Endothelial cell of umbilical vein (primary cell): ENCODE measurements at regions not wholly inside any gene's neighbourhood (a gene's known extent, or its start where the extent isn't known, plus 50 kb on each side); places are given as distances from the start of the nearest gene placed in this dataset.

ENCODE experiments used
- BruUV-seq: library from RNA; stranded (reverse); fragments of 400-500 nt; replicated peaks from 2 replicates; lab custom pipeline; 2021; lab: Mats Ljungman, UMichigan
- CTCF ChIA-PET: fragments of 300-600, 350-600 bp; sonication (Branson Sonifier 250); formaldehyde crosslinking; loops from one replicate; lab custom pipeline; 2021; ENCODE audit warnings: antibody characterized with exemption, inconsistent platforms; lab: Charles Lee
- POLR2A ChIA-PET: fragments of 300-600, 350-600 bp; sonication (Branson Sonifier 250); formaldehyde crosslinking; loops from one replicate; lab custom pipeline; 2021; ENCODE audit warnings: antibody characterized with exemption, inconsistent platforms; lab: Charles Lee
- DNase-seq: peaks from one replicate; pipeline ENCODE4 v3.0.0-alpha.2; 2011; ENCODE audit warnings: low read depth, low spot score
- FAIRE-seq: peaks from 2 replicates; lab custom pipeline; 2011; peaks lifted over from hg19 to GRCh38; lab: Jason Lieb, UNC
- H2AFZ ChIP-seq: 2 replicates; pipeline ENCODE4 v1.6.0; 2012; ENCODE audit warnings: low read depth, low read length, control low read depth, inconsistent platforms
- H3K27ac ChIP-seq: 2 replicates; pipeline ENCODE4 v1.5.1; 2011; ENCODE audit warnings: low read depth, mild to moderate bottlenecking, control low read depth, low read length, moderate library complexity; ENCODE audit not compliant: insufficient read depth
- H3K27me3 ChIP-seq, 2 experiments: 2 replicates each; pipeline versions ENCODE4 v1.6.0 to v1.6.1; 2011; ENCODE audit warnings: low read length in 2 of 2, mixed read lengths in 1 of 2; ENCODE audit not compliant: control insufficient read depth in 2 of 2, insufficient read depth in 2 of 2
- H3K36me3 ChIP-seq, 2 experiments: 2 replicates in 1 of 2; 3 replicates in 1 of 2; pipeline ENCODE4 v1.5.1; 2011; ENCODE audit warnings: low read length in 2 of 2, mild to moderate bottlenecking in 1 of 2, moderate library complexity in 1 of 2; ENCODE audit not compliant: control insufficient read depth in 2 of 2, insufficient read depth in 2 of 2; ENCODE audit errors: extremely low read depth in 1 of 2
- H3K4me1 ChIP-seq: 3 replicates; pipeline ENCODE4 v1.5.1; 2011; ENCODE audit warnings: mild to moderate bottlenecking, low read length; ENCODE audit not compliant: control insufficient read depth, insufficient read depth; ENCODE audit errors: extremely low read depth
- H3K4me2 ChIP-seq: 2 replicates; pipeline ENCODE4 v1.6.1; 2011; ENCODE audit warnings: low read length, control low read depth, mixed read lengths; ENCODE audit not compliant: insufficient read depth
- H3K4me3 ChIP-seq, 3 experiments: fragments of 200-600 bp in 1 of 3; sonication (generic), shearing (Covaris generic) in 1 of 3; replicated peaks in 1 of 3; 2 replicates each; pipeline ENCODE4 v1.5.1; 2011 to 2016; ENCODE audit warnings: control low read depth in 3 of 3, low read length in 3 of 3, mild to moderate bottlenecking in 2 of 3, inconsistent platforms in 1 of 3, low read depth in 1 of 3, moderate library complexity in 1 of 3; ENCODE audit not compliant: insufficient read depth in 1 of 3
- H3K79me2 ChIP-seq: 2 replicates; pipeline ENCODE4 v1.6.0; 2012; ENCODE audit warnings: low read length, inconsistent platforms; ENCODE audit not compliant: control insufficient read depth, insufficient read depth
- H3K9ac ChIP-seq: replicated peaks from 2 replicates; pipeline ENCODE3; 2011; ENCODE audit warnings: low read length, control low read depth; ENCODE audit not compliant: insufficient read depth; ENCODE audit errors: extremely low read depth
- H3K9me1 ChIP-seq: replicated peaks from 3 replicates; pipeline ENCODE4 v1.6.0; 2011; ENCODE audit warnings: mild to moderate bottlenecking, low read length; ENCODE audit not compliant: control insufficient read depth, insufficient read depth; ENCODE audit errors: extremely low read depth
- H3K9me3 ChIP-seq: replicated peaks from 2 replicates; pipeline ENCODE4 v1.5.1; 2012; ENCODE audit warnings: low read length, inconsistent platforms; ENCODE audit not compliant: control insufficient read depth, insufficient read depth
- H4K20me1 ChIP-seq: replicated peaks from 2 replicates; pipeline ENCODE3; 2011; ENCODE audit warnings: mild to moderate bottlenecking, low read length; ENCODE audit not compliant: control insufficient read depth, insufficient read depth; ENCODE audit errors: extremely low read depth
- CTCF ChIP-seq, 2 donors: IDR thresholded peaks; 1 replicate in 1 of 2; 2 replicates in 1 of 2; pipeline ENCODE4 v1.5.1; 2011; ENCODE audit warnings: low read length in 2 of 2, mild to moderate bottlenecking in 2 of 2, moderate library complexity in 2 of 2, control low read depth in 1 of 2, inconsistent platforms in 1 of 2, low read depth in 1 of 2; ENCODE audit not compliant: insufficient read depth in 1 of 2; ENCODE audit errors: extremely low read depth in 1 of 2
- EZH2 ChIP-seq: IDR thresholded peaks from 2 replicates; pipeline ENCODE4 v1.6.1; 2012; ENCODE audit warnings: borderline replicate concordance, low read depth, mild to moderate bottlenecking, moderate library complexity, low read length, inconsistent platforms; ENCODE audit not compliant: severe bottlenecking
- FOS ChIP-seq: IDR thresholded peaks from 2 replicates; pipeline ENCODE4 v1.6.1; 2011; ENCODE audit warnings: mild to moderate bottlenecking, low read length, moderate library complexity, borderline replicate concordance; ENCODE audit not compliant: insufficient read depth
- GATA2 ChIP-seq: IDR thresholded peaks from 2 replicates; pipeline ENCODE4 v1.7.0; 2011; ENCODE audit warnings: low read depth, mild to moderate bottlenecking, moderate library complexity, mixed read lengths, low read length; ENCODE audit not compliant: insufficient read length, insufficient read depth
- JUN ChIP-seq: IDR thresholded peaks from 2 replicates; pipeline ENCODE4 v1.6.1; 2011; ENCODE audit warnings: borderline replicate concordance, low read depth; ENCODE audit not compliant: insufficient read length, insufficient read depth
- MYC ChIP-seq: IDR thresholded peaks from one replicate; pipeline ENCODE4 v1.6.1; 2011; ENCODE audit warnings: mild to moderate bottlenecking, low read depth, low read length
- POLR2A ChIP-seq: IDR thresholded peaks from 2 replicates; pipeline ENCODE4 v1.6.1; 2012; ENCODE audit warnings: low read depth, mild to moderate bottlenecking, control low read depth, low read length
- POLR2AphosphoS5 ChIP-seq: IDR thresholded peaks from 2 replicates; pipeline ENCODE4 v1.6.1; 2012; ENCODE audit warnings: low read depth, mild to moderate bottlenecking, control low read depth, low read length, moderate library complexity; ENCODE audit not compliant: insufficient read depth
- dilution Hi-C: fragments of 300-500 bp; cut with MboI; formaldehyde crosslinking; loops from one replicate; pipeline ENCODE4 v1.15.0; 2019; ENCODE audit warnings: low sequenced_read_pairs; ENCODE audit not compliant: extremely low pct_ligation_motif_present
- intact Hi-C: fragments of 100-400 bp; cut with micrococcal nuclease; formaldehyde crosslinking; loops from one replicate; pipeline ENCODE4 v1.10.0; 2022
- TF ChIP-seq, protein P1 (sequence below): IDR thresholded peaks from 2 replicates; pipeline ENCODE4 v1.6.1; 2011; ENCODE audit not compliant: insufficient read depth, insufficient read length

DNA sequence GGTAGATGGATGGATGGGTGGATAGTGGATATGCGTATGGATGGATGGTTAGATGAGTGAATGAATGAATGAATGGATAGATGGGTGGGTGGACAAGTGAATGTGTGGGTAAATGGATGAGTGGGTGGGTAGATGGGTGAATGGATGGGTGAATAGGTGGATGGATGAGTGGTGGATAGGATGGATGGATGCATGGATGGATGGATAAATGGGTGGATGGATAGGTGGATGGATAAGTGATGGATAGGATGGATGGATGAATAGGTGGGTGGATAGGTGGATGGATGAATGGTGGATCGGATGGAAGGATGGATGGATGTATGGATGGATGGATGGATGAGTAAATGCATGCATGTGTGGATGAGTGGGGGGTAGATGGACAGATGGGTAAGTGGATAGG lies 169.3 kb downstream of the ACKR3 start:
- no peak for FAIRE-seq
- POLR2A ChIA-PET, result no interaction called here
- intact Hi-C loops, result no loop called here

More for the DNA sequence above, 169.3 kb downstream of the ACKR3 start:
- dilution Hi-C loops, result no loop called here
- H3K36me3 ChIP-seq, result no peaks in the 10 kb centered on the region
- H2AFZ ChIP-seq, result no peak overlapping the region
- CTCF ChIA-PET, result no interaction called here
- H3K4me2 ChIP-seq, result no peak overlapping the region
- no peaks in the 10 kb centered on the region for H3K79me2 ChIP-seq
- no peak overlapping the region for H3K9ac ChIP-seq
- DNase-seq, result no peak
- no peak overlapping the region for H3K4me3 ChIP-seq
- peaks cover 2% of the 10 kb centered on the region for H3K4me1 ChIP-seq
- H3K9me3 ChIP-seq, result no peaks in the 10 kb centered on the region
- H4K20me1 ChIP-seq, result no peaks in the 10 kb centered on the region
- BruUV-seq, result no TSS peak
- no peaks in the 10 kb centered on the region for H3K9me1 ChIP-seq
- no peak overlapping the region for H3K27ac ChIP-seq
- TF ChIP-seq GATA2 (no peak), POLR2AphosphoS5 (no peak), CTCF (IDR thresholded peaks at IDR 0.05; ENCODE audit: extremely low read depth in 1 of 2, insufficient read depth in 1 of 2, low read depth in 1 of 2, low read length in 2 of 2) (no peak), MYC (no peak), FOS (no peak), POLR2A (no peak), JUN (no peak), EZH2 (no peak)
- TF ChIP-seq, protein P1, sequence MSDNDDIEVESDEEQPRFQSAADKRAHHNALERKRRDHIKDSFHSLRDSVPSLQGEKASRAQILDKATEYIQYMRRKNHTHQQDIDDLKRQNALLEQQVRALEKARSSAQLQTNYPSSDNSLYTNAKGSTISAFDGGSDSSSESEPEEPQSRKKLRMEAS, result no peak
- H3K27me3 ChIP-seq, result peaks cover 0 to 2% of the 10 kb centered on the region in 2 experiments
